K562 (cell line): ENCODE measurements at regions not wholly inside any gene's neighbourhood (a gene's known extent, or its start where the extent isn't known, plus 50 kb on each side); places are given as distances from the start of the nearest gene placed in this dataset.

Source experiments
- BCL6 ChIP-seq: fragments of 250-450 bp; sonication (Bioruptor Pico); IDR thresholded peaks from 2 replicates; pipeline ENCODE4 v1.4.0; 2020
- BRD9 ChIP-seq: fragments of 450-650 bp; IDR thresholded peaks from 2 replicates; pipeline ENCODE4 v1.6.1; 2018; ENCODE audit warnings: low read depth; ENCODE audit not compliant: partially characterized antibody
- GATA2 ChIP-seq: sonication (generic); formaldehyde crosslinking; IDR thresholded peaks from 2 replicates; pipeline ENCODE4 v1.4.0; 2020; ENCODE audit warnings: mild to moderate bottlenecking, missing genetic modification reagents
- HNRNPLL ChIP-seq: fragments of 200-400 bp; formaldehyde crosslinking; IDR thresholded peaks from 2 replicates; pipeline ENCODE4 v1.6.1; 2017; ENCODE audit warnings: low read length, low read depth, mild to moderate bottlenecking; ENCODE audit not compliant: poor library complexity, severe bottlenecking
- IRF2 ChIP-seq: sonication (generic); formaldehyde crosslinking; IDR thresholded peaks from 2 replicates; pipeline ENCODE4 v1.8.1; 2022; ENCODE audit warnings: mild to moderate bottlenecking, missing genetic modification reagents
- KAT2B ChIP-seq: IDR thresholded peaks from one replicate; pipeline ENCODE4 v1.6.1; 2012; ENCODE audit warnings: low read depth, mild to moderate bottlenecking, control low read depth, inconsistent platforms, low read length, moderate library complexity
- LCOR ChIP-seq: sonication (generic); formaldehyde crosslinking; IDR thresholded peaks from 2 replicates; pipeline ENCODE4 v1.8.0; 2022; ENCODE audit warnings: mild to moderate bottlenecking, missing genetic modification reagents
- MAFK ChIP-seq: IDR thresholded peaks from 2 replicates; pipeline ENCODE4 v1.6.1; 2011; ENCODE audit warnings: low read length, improper control_type of control experiment
- PYGO2 ChIP-seq: fragments of 450-650 bp; IDR thresholded peaks from 2 replicates; pipeline ENCODE4 v1.6.1; 2016; ENCODE audit warnings: mild to moderate bottlenecking, missing genetic modification characterization, moderate library complexity, missing compliant biosample characterization
- RAD51 ChIP-seq: fragments of 450-650 bp; IDR thresholded peaks from 2 replicates; pipeline ENCODE4 v1.7.1; 2016; ENCODE audit warnings: low read depth, mild to moderate bottlenecking, borderline replicate concordance
- RBM22 ChIP-seq: fragments of 200-400 bp; formaldehyde crosslinking; IDR thresholded peaks from 2 replicates; pipeline ENCODE4 v1.6.1; 2018; ENCODE audit warnings: low read length, low read depth; ENCODE audit not compliant: poor library complexity, severe bottlenecking
- RHOXF2B ChIP-seq: fragments of 250-450 bp; sonication (Bioruptor Pico); conservative IDR thresholded peaks from 2 replicates; pipeline ENCODE4 v1.5.1; 2021
- TBL1XR1 ChIP-seq, 2 experiments: IDR thresholded peaks; 2 replicates each; pipeline ENCODE4 v1.6.1; 2012; ENCODE audit warnings: improper control_type of control experiment in 2 of 2, low read length in 2 of 2, mild to moderate bottlenecking in 1 of 2
- TCF7L2 ChIP-seq: fragments of 150-350 bp; IDR thresholded peaks from 2 replicates; pipeline ENCODE4 v1.6.1; 2016; ENCODE audit warnings: low read depth, mild to moderate bottlenecking, low read length, moderate library complexity
- THRAP3 ChIP-seq: fragments of 450-650 bp; IDR thresholded peaks from 2 replicates; pipeline ENCODE4 v1.6.1; 2016; ENCODE audit warnings: mild to moderate bottlenecking, inconsistent platforms, borderline replicate concordance
- YBX1 ChIP-seq: fragments of 450-650 bp; IDR thresholded peaks from 2 replicates; pipeline ENCODE4 v1.7.1; 2016; ENCODE audit warnings: mild to moderate bottlenecking
- ZNF263 ChIP-seq: sonication (generic); formaldehyde crosslinking; IDR thresholded peaks from 2 replicates; pipeline ENCODE4 v1.8.0; 2022; ENCODE audit warnings: mild to moderate bottlenecking, missing genetic modification reagents, borderline replicate concordance
- ZNF717 ChIP-seq: fragments of 250-450 bp; sonication (Bioruptor Pico); IDR thresholded peaks from 2 replicates; pipeline ENCODE4 v1.5.0; 2021
- ZNF76 ChIP-seq: fragments of 250-450 bp; sonication (Bioruptor Pico); IDR thresholded peaks from 2 replicates; pipeline ENCODE4 v1.4.0; 2020; ENCODE audit warnings: mild to moderate bottlenecking, moderate library complexity, borderline replicate concordance
- ZSCAN32 ChIP-seq: fragments of 450-650 bp; formaldehyde crosslinking; IDR thresholded peaks from 2 replicates; pipeline ENCODE4 v1.4.0; 2020; ENCODE audit warnings: mild to moderate bottlenecking, moderate library complexity
- TF ChIP-seq, protein P1 (sequence below): fragments of 250-450 bp; sonication (Bioruptor Pico); IDR thresholded peaks from 2 replicates; pipeline ENCODE4 v1.8.0; 2022; ENCODE audit warnings: moderate library complexity, mild to moderate bottlenecking, inconsistent platforms
- TF ChIP-seq, protein P2 (sequence below): fragments of 250-450 bp; sonication (Bioruptor Pico); IDR thresholded peaks from 2 replicates; pipeline ENCODE4 v1.4.0; 2020; ENCODE audit warnings: borderline replicate concordance
- TF ChIP-seq, protein P3 (sequence below): fragments of 150-350 bp; conservative IDR thresholded peaks from 2 replicates; pipeline ENCODE4 v1.6.1; 2014; ENCODE audit warnings: low read length
- TF ChIP-seq, protein P4 (sequence below): fragments of 250-450 bp; sonication (Bioruptor Pico); IDR thresholded peaks from 2 replicates; pipeline ENCODE4 v1.5.0; 2021

DNA sequence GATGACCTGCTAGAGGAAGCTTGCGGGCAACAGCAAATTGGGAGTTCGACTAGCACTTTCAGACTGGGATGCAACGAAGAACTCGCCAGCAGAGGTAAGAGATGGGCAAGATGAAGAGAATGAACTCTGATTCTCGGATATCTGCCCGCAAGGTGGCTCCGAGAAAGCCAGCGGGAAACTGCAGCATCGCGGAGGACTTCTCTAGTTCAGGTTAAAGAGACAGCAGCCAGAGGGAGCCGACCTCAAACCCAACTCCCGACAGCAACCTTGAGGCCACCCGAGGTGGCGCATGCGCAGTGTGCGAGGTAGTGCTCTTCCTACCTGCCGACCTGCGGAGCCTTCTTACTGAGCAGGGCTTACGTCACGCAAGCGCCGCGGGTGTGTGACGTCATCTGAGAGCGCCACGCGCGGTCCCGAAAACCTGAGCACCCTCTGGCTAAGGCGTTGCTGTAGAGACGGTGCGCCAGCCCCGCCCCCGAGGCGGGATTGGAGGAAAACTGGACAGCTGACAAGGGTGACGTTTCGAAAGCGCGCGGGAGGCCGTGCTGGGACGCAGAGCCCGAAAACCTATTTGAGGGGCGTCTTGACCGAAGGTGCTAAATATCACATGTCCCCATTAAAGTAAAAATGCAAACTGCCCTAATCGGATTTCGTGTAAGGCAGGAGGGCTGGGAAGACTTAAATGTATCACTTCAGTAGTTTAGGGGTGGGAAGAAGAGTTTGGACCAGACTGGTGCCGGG lies 110.5 kb upstream of the SLC25A33 start (continued):
- TF ChIP-seq BRD9 (no peak), IRF2 (CRISPR knock-in tag) (no peak), YBX1 (no peak), ZNF76 (0 out of 2 replicates have a peak, but pooled peaks have one; percentile 34), PYGO2 (tag) (no peak), ZNF263 (CRISPR knock-in tag) (peak; percentile 63; the same call in 1 of the 2 replicates), ZNF717 (CRISPR knock-in tag) (no peak), RBM22 (peak; percentile 59), LCOR (peak; percentile 99), ZSCAN32 (CRISPR knock-in tag) (no peak), MAFK (peak; percentile 53), KAT2B (no peak), RAD51 (peak; percentile 93), RHOXF2B (CRISPR knock-in tag) (no peak), THRAP3 (no peak), GATA2 (CRISPR knock-in tag) (no peak), TCF7L2 (no peak), BCL6 (CRISPR knock-in tag) (0 out of 2 replicates have a peak, but pooled peaks have one; percentile 20), HNRNPLL (peak; percentile 81), TBL1XR1 (IDR thresholded peaks at IDR 0.05; ENCODE audit: low read length in 2 of 2) (peak in 1 of 2 experiments; percentile 100; a peak in 2 of 4 replicates)
- TF ChIP-seq, protein P1, sequence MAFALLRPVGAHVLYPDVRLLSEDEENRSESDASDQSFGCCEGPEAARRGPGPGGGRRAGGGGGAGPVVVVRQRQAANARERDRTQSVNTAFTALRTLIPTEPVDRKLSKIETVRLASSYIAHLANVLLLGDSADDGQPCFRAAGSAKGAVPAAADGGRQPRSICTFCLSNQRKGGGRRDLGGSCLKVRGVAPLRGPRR (CRISPR knock-in tag) = no peak
- TF ChIP-seq, protein P2, sequence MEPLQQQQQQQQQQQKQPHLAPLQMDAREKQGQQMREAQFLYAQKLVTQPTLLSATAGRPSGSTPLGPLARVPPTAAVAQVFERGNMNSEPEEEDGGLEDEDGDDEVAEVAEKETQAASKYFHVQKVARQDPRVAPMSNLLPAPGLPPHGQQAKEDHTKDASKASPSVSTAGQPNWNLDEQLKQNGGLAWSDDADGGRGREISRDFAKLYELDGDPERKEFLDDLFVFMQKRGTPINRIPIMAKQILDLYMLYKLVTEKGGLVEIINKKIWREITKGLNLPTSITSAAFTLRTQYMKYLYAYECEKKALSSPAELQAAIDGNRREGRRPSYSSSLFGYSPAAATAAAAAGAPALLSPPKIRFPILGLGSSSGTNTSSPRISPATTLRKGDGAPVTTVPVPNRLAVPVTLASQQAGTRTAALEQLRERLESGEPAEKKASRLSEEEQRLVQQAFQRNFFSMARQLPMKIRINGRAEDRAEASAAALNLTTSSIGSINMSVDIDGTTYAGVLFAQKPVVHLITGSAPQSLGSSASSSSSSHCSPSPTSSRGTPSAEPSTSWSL (CRISPR knock-in tag) = 0 out of 2 replicates have a peak, but pooled peaks have one; percentile 31
- TF ChIP-seq, protein P3, sequence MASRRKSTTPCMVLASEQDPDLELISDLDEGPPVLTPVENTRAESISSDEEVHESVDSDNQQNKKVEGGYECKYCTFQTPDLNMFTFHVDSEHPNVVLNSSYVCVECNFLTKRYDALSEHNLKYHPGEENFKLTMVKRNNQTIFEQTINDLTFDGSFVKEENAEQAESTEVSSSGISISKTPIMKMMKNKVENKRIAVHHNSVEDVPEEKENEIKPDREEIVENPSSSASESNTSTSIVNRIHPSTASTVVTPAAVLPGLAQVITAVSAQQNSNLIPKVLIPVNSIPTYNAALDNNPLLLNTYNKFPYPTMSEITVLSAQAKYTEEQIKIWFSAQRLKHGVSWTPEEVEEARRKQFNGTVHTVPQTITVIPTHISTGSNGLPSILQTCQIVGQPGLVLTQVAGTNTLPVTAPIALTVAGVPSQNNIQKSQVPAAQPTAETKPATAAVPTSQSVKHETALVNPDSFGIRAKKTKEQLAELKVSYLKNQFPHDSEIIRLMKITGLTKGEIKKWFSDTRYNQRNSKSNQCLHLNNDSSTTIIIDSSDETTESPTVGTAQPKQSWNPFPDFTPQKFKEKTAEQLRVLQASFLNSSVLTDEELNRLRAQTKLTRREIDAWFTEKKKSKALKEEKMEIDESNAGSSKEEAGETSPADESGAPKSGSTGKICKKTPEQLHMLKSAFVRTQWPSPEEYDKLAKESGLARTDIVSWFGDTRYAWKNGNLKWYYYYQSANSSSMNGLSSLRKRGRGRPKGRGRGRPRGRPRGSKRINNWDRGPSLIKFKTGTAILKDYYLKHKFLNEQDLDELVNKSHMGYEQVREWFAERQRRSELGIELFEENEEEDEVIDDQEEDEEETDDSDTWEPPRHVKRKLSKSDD = peak; percentile 89; the same call in 1 of the 2 replicates
- TF ChIP-seq, protein P4, sequence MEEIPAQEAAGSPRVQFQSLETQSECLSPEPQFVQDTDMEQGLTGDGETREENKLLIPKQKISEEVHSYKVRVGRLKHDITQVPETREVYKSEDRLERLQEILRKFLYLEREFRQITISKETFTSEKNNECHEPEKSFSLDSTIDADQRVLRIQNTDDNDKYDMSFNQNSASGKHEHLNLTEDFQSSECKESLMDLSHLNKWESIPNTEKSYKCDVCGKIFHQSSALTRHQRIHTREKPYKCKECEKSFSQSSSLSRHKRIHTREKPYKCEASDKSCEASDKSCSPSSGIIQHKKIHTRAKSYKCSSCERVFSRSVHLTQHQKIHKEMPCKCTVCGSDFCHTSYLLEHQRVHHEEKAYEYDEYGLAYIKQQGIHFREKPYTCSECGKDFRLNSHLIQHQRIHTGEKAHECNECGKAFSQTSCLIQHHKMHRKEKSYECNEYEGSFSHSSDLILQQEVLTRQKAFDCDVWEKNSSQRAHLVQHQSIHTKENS (CRISPR knock-in tag) = no peak
